ENCODE measurements at regions not wholly inside any gene's neighbourhood (a gene's known extent, or its start where the extent isn't known, plus 50 kb on each side); places are given as distances from the start of the nearest gene placed in this dataset.

DNA sequence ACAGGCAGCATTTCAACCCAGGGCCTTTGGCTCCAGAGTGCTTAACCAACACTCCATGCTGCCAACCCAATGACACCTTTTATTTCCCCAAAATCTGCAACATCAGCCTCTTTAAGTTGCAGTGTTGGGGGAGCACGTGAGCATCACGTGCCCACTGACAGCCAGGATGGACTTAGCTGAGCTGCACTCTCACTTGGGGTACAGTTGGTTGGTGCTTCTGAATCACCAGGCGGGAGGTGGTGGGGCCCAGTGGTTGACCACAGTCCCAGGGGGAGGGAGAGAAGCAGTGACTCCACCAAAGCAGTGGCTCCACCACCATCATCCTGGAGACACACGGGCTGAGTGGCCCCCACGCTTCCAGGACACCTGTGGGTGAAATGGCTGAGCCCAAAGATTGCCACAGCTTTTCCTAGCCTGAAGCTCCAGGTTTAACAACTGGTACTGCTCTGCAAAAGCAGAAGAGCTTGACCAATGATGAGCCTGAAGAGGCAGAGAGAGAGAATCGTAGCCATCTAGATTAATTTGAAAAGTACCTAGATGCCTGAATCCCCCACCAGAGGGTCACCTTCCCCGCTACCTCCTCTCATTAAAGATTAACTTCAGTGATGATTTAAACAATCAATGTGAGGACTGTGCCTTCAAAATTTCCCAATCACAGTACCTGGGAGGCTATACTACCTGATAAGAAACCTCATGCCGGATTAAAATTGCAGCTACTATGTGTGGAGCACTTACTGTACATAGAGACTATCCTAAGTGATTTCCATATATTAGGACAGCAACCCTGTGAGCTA, 193.8 kb downstream of the FOXO1 start:
- H3K4me1 Mint-ChIP-seq = peaks cover 13% of the 10 kb centered on the region
- no peaks in the 10 kb centered on the region for H3K27me3 Mint-ChIP-seq (ENCODE audit: low read depth)
- TF ChIP-seq, protein P1, sequence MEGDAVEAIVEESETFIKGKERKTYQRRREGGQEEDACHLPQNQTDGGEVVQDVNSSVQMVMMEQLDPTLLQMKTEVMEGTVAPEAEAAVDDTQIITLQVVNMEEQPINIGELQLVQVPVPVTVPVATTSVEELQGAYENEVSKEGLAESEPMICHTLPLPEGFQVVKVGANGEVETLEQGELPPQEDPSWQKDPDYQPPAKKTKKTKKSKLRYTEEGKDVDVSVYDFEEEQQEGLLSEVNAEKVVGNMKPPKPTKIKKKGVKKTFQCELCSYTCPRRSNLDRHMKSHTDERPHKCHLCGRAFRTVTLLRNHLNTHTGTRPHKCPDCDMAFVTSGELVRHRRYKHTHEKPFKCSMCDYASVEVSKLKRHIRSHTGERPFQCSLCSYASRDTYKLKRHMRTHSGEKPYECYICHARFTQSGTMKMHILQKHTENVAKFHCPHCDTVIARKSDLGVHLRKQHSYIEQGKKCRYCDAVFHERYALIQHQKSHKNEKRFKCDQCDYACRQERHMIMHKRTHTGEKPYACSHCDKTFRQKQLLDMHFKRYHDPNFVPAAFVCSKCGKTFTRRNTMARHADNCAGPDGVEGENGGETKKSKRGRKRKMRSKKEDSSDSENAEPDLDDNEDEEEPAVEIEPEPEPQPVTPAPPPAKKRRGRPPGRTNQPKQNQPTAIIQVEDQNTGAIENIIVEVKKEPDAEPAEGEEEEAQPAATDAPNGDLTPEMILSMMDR (conservative IDR thresholded peaks at IDR 0.05) = no peak
- no peak overlapping the region for H3K4me3 Mint-ChIP-seq
- no peak overlapping the region for H3K27ac Mint-ChIP-seq (ENCODE audit: unreplicated experiment)
- DNase-seq (ENCODE audit: low read depth, low spot score) = no peak
- peaks cover 17% of the 10 kb centered on the region for H3K9me3 Mint-ChIP-seq
- H3K36me3 Mint-ChIP-seq (ENCODE audit: low read depth) = peaks cover 9% of the 10 kb centered on the region

DNA sequence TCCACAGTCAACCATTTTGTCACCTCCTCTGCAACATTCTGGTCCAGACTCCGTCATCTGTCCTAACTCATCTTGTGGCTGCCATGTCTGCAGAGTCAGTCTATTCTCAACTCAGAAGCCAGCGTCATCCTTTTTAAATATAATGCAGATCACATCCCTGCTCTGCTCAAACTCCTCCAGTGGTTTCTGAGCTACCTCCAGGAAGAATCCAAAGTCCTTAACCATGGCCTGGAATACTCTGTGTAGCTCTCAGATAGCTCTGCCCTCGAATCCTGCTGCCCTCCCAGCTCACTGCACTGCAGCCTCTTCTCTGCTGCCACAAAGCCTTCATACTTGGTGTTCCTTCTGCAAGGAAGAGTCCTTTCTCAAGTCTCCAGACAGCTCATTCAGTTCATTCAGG, 190.8 kb downstream of the FOXO1 start:
- Mint-ChIP-seq H3K36me3 (ENCODE audit: low read depth) (peaks cover 4% of the 10 kb centered on the region), H3K9me3 (peaks cover 9% of the 10 kb centered on the region), H3K4me3 (no peak overlapping the region), H3K27ac (ENCODE audit: unreplicated experiment) (no peak overlapping the region), H3K4me1 (peaks cover 33% of the 10 kb centered on the region), H3K27me3 (ENCODE audit: low read depth) (no peaks in the 10 kb centered on the region)
- no peak for DNase-seq (ENCODE audit: low read depth, low spot score)
- TF ChIP-seq, protein P1 (conservative IDR thresholded peaks at IDR 0.05) = no peak

DNA sequence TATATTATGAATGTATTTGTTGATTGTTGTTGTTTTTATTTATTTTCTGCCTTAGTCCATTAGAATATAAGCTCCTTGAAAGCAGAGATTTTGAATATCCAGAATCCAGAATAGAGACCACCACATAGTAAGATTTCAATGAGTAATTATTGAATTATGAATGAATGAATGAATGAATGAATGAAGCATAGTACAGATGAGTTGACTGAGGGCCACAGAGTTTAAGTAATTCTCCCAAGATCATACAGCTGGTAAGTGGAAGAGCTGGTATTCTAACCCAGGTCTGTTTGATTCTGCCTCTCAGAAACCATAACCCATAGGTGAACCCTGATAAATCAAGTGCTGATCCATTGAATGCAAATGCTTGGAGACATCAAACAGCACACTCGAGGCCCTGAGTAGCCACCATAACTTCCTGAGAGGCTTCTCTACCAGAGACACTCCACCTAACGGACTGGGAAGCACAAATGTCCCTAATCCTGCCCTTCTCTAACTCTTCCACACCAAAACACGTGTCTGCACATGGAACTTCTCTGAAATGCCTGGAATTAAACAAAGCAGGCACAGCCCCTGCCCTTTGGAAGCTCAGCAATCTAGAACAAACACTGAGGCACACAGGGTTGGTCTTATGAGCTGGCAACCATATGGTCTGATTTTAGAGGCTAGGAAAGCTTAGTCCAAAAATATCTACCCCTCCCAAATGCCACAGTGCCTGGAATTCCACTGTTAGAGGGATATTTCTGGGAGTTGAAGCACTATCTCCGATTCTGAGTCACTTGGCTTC, 190.1 kb downstream of the FOXO1 start:
- DNase-seq (ENCODE audit: low read depth, low spot score) = no peak
- Mint-ChIP-seq H3K36me3 (ENCODE audit: low read depth) (peaks cover under 1% of the 10 kb centered on the region), H3K9me3 (peaks cover 7% of the 10 kb centered on the region), H3K27me3 (ENCODE audit: low read depth) (no peaks in the 10 kb centered on the region), H3K4me3 (no peak overlapping the region), H3K4me1 (peaks cover 40% of the 10 kb centered on the region), H3K27ac (ENCODE audit: unreplicated experiment) (no peak overlapping the region)
- TF ChIP-seq, protein P1 (conservative IDR thresholded peaks at IDR 0.05) = no peak

DNA sequence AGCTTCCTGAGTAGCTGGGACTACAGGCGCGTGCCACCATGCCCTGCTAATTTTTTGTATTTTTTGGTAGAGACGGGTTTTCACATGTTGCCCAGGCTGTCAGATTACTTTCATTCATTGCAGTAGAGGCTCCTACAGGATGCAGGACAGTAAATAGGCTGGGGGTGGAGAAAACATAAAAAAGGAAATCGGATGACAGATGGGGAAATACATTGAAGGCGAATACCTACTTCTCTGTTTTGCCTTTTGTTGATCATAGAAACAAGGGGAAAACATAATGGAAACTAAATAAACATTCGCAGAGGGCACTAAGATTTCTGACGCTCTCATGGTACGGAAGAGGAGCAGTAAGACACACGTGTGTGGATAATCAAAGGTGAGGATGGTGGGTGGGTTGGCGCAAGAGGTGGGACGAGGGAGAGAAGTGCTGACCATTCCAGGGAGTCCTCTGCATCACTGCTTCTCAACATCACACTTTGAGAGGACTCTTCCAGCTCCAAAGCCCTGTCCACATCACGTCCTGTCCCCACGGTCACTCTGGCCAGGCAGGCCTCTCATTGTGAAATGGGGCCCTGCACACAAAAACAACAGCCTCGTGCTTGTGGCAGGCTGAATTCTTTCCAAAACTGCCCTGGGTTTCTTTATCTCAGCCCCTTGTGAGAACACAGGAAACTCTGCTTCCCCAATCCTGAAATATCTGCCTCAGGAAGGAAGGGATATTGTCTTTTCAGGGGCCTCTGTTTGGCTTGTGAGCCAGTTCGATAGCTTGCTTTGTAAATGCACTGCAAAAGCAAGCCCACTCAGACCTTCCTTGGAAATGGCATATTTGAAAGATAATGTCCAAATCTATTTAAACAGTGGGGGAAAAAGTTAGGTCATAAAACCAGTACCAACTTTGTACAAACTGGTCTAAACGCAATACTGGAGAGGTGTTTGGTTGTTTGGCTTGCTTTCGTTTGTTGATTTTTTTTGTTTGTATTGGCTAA, 188.5 kb downstream of the FOXO1 start:
- Mint-ChIP-seq H3K27ac (ENCODE audit: unreplicated experiment) (peak overlapping the region; percentile 95), H3K9me3 (peaks cover 7% of the 10 kb centered on the region), H3K4me1 (peaks cover 46% of the 10 kb centered on the region), H3K36me3 (ENCODE audit: low read depth) (no peaks in the 10 kb centered on the region), H3K27me3 (ENCODE audit: low read depth) (no peaks in the 10 kb centered on the region), H3K4me3 (no peak overlapping the region)
- DNase-seq (ENCODE audit: low read depth, low spot score) = no peak
- TF ChIP-seq, protein P1 (conservative IDR thresholded peaks at IDR 0.05) = no peak

DNA sequence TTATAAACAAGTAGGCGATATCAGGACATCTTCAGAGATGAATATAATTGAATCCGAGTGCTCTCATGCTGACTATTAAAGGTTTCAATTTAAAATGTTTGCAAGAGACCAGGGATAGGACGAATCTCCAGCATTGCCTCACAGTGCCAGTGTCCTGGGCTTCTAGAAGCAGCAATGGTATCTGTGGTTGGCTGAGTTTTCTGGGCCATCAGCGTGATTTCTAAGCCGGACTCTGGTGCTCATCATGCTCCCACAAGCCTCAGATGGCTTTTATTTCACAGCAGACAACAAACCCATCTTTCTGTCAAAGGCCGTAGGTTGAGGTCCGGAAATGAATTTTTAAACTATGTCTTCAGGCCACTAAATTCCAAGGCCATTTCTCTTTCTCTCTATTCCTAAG, 187.7 kb downstream of the FOXO1 start:
- Mint-ChIP-seq H3K9me3 (peaks cover 7% of the 10 kb centered on the region), H3K4me3 (peak overlapping the region; percentile 14), H3K36me3 (ENCODE audit: low read depth) (no peaks in the 10 kb centered on the region), H3K4me1 (peaks cover 46% of the 10 kb centered on the region), H3K27me3 (ENCODE audit: low read depth) (no peaks in the 10 kb centered on the region), H3K27ac (ENCODE audit: unreplicated experiment) (peak overlapping the region; percentile 47)
- TF ChIP-seq, protein P1 (conservative IDR thresholded peaks at IDR 0.05) = no peak
- DNase-seq (ENCODE audit: low read depth, low spot score) = no peak

All from neural crest cell (in vitro differentiated cells).